ENCODE measurements at regions not wholly inside any gene's neighbourhood (a gene's known extent, or its start where the extent isn't known, plus 50 kb on each side); places are given as distances from the start of the nearest gene placed in this dataset.

DNA sequence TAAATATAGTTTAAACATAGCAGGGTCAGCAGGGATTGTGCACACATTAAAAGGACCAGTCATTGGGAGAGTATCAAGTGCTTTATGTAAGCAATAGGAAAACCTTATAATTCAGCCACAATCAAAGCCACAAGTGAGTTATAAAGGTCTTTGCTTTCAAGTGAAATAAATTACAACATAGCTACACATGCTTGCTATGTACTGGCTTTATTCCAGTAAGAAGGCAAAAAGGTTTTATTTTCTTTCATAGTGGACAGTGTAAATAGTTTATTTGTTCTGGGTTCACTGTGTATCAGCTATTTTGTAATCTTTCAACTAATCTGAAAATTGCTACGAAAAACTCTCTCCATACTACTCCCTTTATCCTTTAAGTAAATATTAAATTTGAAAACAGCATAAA is 691.4 kb downstream of the PCDH7 start:
- peak; percentile 55 for DNase-seq

DNA sequence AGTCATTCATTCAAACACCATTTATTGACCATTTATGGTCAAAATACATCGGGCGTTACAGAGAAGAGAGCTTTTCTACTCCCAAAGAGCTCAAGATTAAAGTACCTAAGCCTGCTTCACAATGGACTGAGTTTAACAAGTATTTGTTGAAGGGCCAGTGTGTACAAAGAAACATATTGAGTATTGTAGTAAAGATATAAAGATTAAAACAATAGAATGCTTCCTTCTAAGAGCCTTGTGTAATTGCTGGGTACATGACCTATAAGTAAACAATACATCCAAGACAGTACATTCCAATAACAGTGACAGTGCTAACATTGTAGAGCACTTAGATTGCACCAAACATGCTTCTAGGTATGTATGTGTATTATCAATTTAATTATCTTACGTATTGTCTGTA is 695.5 kb downstream of the PCDH7 start:
- no peak for DNase-seq

DNA sequence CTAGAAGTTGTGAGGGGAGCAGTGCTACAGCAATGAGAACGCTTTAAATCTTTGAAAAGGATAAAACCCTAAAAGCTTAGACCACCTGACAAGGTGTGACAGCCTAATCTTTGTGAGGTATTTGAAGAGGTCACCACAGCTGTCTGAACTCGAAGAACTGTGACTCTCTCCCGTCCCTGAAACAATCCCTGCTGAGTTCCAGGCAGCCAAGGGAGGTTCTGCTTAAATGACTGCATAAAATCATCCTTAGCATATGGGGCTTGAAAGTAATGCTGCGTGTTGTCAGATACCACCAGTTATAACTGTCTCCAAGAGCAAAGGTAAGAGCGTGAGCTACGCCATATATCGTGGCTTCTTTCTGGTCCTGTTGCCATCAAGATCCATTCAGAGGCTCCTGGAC is 696.3 kb downstream of the PCDH7 start:
- DNase-seq, result no peak

DNA sequence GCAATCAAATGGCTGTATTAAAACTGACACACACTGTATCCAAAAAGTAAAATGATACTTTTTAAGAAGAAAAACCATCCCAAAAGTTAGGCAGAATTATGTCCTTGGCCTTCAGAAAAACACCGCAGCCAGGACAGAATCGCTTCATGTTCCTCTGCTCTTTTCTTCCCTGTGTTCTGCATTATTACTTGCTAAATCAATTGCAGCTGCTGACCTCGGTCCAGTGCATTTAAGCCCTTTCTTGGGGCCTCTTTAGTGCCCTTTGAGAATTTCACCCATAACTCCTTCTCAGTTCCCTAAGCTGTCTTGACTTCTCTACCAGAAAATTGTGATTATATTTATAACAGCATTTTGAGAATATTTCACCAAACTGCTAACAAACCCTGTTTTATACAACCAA is 696.9 kb downstream of the PCDH7 start:
- no peak for DNase-seq

DNA sequence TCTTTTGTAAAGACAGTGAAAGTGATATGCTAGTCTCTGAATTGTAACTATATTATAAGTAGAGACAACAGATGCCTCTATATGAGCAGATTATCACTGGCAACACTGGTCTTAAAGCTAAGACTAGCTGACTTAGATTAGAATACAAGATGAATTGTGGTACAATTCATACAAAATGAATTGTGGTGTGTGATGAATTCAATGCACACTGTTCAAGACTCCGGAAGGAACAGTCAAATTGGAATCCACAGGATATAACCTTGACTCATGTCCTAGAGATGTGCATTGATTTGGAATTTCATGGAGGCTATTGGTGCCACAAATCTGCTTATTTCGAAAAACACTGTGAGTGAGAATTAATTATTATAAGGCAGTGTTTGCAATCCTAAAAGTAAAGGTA is 701.8 kb downstream of the PCDH7 start:
- no peak for DNase-seq

DNA sequence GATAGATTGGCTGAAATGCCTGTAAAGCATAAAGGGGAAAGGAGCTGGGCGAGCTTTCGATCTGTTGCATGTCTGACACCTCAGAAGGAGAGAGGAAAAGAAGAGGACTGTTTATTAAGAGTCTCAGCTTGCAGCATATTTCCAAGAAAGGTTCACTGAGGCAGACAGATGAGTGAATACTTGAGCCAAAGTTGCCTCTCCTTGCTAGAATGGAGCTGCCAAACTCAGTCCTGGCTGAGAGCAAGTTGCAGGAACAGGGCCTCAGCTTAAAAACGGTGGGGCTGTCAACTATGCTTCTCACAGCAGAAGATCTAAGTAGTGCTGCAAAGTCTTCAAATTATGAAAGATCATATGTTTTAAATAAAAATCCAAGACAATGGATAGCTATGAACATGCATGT is 707.5 kb downstream of the PCDH7 start:
- DNase-seq, result no peak

DNA sequence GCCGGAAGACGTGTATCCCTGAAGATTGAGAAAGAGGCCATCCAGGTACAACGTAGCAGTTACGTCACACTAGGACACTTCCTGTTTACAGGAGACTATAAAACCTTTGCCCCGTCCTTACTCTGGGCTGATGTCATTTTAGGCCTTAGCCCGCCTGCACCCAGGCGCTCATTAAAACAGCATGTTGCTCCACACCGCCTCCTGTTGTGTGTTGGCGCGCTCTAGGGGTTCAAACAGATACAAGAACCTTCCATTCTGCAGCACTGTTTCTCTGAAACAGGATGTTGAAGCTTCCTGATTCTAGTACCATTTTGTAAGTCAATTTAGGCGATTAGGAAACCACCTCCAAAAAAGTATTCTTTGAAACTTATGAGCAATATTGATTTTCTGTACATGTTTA is 722.1 kb downstream of the PCDH7 start:
- peak; percentile 43 for DNase-seq

DNA sequence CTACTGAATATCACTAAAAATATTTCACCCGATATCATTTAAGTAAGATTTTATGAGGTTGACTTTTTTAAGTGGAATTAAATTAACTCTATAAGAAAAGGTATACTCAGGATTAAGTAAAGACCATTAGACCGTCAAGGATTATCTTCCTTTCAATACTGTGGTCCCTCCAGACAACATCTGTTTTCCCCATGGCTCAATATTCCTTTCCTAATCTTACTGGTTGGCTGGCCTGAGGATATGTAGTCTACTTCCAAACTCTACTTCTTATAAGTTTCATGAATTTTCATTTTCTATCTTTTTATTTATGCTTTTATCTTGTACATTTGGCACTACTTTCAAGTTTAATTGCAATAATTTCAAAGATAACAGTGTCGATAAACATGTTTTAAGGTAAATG is 725.4 kb downstream of the PCDH7 start:
- DNase-seq, result no peak

DNA sequence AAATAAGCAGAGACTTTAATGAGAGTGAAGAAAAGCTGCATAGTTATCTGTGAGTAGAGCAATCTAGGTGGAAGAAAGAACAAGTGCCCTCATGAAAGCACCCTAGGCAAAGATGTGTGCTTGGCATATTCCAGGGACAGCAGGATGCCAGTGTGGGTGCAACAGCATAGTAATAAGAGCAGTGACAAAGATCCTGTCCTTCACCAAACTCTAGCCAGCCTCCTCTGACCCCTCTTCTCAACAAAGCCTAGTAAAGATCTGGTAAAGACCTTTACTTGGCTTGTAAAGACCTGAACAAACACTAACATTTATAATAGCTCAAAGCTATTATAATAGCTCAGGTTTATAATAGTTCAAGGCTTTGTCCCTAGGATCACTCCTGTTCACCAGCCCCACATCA is 735.4 kb downstream of the PCDH7 start:
- DNase-seq, result no peak

DNA sequence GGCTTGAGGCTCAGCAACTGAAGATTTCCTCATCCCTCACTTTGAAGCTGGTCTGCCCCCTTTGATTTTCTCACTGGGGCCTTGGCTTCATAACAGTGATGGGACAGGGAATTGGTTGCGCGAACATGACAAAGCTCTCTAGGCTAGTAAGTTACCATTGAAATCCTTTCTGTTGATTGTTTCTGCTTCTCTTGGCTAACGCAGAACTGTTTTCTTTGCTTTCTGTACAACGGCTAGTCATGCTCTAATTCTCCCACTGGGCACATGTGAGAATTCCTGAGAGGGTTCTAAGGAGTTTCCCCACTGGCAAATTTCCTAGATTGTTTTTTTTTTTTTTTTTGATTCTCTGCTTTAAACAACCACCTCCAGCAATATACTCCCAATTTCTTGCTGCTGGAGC is 738.6 kb downstream of the PCDH7 start:
- DNase-seq, result no peak

DNA sequence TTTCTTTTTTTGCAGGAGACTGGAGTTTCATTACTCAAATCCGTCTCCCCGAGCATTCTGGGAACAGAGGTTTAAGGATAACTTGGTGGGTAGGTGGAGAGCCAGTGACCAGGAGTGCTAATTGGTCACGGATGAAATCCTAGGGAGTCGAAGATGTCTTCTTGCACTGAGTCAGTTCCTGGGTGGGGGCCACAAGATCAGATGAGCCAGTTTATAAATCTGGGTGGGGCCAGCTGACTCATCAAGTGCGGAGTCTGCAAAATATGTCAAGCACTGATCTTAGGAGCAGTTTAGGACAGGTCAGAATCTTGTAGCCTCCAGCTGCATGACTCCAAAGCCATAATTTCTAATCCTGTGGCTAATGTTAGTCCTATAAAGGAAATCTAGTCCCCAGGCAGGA is 741.3 kb downstream of the PCDH7 start:
- DNase-seq, result no peak

DNA sequence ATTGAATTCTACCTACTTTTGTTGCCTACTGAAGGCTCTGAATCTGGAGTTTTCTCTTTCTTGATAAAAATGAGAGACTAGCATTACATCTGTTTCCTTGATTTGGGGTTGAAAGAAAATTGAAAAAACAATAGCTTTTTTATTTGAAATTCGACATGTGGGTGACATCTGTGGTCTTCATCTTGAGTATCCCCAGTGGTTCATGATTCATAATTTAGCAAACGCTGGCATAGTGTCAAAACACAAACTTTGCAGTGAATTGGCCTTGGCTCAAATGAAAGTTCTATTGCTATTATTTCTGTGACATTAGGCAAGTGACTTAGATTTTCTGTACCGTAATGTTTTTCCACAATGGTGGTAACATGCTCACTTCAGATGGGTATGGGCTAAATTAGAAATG is 747.6 kb downstream of the PCDH7 start:
- DNase-seq, result no peak

DNA sequence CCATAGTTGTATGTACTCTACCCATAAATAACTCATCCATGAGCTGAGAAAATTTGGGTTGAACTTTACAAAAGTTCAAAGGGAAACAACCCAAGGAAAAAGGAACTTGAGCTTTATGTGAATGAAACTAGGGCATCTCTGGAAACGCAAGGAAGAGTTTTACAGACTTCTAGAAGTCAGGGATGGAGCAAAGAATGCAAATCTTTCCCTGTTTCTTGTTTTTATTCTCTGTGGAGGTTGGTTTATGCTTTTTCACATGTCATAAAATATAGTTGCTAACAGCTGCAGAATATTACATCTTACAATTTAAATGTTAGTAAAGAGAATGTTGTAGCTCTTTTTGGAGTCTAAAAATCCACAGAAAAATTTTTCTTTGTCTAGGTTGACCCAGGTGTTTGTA is 754.1 kb downstream of the PCDH7 start:
- DNase-seq, result no peak

DNA sequence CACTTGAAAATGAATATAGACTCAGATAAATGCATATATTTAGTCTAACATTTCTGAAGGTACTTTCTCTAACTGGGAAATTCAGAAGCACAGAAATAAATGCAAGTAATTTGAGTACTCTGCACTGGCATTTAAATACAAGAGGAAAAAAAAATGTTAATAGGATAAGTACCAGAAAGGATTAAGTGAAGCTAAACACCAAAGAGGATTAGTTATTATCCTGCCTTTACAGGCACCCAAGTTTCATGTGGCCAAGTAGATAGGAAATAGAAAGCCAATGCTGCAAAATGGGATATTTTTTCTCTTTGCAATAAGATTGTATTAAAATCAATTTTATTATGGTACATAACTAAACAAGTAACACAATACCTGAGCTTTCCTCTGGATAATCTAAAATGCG is 762.5 kb downstream of the PCDH7 start:
- DNase-seq, result no peak

DNA sequence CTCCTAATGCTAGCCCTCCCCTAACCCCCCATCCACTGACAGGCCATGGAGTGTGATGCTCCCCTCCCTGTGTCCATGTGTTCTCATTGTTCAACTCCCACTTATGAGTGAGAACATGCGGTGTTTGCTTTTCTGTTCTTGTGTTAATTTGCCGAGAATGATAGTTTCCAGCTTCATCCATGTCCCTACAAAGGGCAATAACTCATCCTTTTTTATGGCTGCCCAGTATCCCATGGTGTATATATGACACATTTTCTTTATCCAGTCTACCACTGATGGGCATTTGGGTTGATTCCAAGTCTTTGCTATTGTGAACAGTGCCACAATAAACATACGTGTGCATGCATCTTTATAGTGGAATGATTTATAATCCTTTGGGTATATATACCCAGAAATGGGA is 779.0 kb downstream of the PCDH7 start:
- DNase-seq, result peak; percentile 79

DNA sequence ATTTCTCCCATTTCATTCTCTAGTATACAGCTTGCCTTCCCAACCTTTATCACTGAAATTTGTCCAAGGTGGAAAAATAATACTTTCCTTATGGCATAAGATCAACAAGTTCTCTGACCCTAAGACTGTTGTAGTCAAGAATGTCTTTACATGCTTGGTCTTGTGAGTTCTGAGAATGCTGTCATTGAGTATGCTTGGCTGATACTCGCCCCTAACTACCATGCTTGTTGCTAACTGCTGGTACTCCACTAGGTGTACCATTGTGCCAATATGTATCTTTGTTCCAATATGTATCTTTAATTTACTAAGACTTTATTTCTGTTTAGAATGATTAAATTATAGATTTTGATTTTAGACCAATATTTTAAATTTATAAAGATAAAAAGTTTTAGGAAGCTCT is 796.4 kb downstream of the PCDH7 start:
- no peak for DNase-seq

DNA sequence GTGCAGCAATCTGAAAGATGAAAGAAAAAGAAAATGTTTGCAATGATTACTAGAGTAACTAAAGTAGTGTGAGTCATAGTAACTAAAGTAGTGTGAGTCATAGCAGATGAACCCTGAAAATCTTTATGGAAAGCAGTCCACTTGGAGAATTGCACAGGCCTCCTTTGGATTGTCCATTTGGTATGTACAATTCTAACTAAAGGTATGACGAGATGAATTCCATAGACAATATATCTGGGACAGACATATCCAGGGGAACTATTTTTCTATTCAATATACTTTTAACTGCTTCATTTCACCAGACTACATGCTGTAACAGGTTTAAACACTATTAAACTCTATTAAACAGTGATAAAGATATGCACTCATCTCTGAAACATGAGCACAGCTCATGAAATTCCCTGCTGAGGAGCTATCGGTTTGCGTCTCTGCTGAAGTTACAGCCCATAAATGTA is 798.7 kb downstream of the PCDH7 start:
- no peak for DNase-seq

DNA sequence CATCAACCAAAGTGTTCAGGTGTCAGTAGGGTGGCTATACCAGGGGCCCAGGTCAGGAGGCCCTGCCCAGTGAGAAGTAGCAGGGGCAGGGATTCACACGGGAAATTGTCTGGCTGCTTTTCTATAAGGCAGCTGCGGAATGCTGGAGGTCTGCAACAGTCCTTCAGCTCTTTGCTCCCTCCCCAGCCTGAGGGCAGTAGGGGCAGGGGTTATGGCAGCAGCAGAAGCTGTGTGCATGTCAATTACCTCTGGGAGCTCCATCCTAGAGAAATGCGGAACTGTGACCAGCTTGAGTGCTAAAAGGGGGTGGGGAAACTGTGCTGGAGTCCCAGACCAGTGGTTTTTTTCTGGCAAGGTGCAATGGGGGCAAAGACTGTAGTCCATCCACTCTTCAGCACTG is 810.4 kb downstream of the PCDH7 start:
- DNase-seq, result no peak

DNA sequence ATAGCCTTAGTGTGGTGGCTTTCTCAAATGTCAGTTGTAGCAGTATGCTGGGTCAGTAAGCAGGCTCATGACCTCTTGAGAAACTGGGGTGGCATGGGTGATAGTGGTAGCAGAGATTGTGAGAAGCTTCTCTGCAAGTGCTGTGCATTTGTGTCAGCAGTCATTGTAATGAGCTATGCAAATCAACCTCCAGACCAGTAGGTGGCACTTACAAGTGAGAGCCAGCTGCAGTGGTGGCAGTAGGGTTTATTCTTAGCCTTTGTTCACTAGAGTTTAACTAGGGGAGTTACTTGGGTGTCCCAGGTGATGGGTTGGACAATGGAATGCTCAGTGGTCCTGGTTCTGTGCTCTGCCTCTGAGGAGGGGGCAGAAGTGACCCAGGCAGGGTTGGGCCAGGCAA is 818.7 kb downstream of the PCDH7 start:
- no peak for DNase-seq

DNA sequence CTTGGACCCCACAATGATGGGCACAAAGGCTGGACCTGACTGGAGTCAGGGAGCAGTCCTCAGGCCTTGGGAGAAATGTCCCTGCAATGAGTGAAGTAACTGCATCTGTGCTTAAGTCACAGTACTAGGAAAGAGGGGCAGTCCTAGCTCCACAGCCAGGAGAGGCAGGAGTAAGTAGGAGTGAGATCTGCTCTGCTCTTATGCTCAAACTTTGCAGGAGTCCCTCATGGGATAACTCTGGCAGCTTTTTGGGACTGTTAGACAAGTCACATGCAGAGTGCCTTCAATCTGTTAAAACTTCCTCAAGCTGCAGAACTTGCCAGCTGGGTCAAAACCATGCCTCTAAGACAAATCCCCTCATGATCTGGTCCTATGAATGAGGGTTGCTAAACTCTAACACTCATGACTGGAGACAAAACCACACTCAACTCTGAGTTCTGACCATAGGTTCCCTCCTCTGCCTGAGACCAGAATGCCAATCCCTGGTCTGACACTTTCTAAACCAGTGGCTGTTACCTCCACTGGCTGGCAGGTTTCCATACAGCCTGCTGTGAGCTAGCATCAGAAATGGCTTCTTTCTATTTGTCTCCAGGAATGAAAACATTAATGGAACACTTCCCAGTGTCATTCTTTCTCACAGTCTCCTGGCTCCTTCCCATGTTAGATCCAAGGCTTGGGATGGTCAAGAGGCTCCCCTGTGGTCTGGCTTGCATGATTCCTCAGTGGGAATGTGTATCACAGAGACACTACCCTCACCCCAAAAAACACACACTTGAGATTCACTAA is 819.3 kb downstream of the PCDH7 start:
- DNase-seq, result peak; percentile 0

DNA sequence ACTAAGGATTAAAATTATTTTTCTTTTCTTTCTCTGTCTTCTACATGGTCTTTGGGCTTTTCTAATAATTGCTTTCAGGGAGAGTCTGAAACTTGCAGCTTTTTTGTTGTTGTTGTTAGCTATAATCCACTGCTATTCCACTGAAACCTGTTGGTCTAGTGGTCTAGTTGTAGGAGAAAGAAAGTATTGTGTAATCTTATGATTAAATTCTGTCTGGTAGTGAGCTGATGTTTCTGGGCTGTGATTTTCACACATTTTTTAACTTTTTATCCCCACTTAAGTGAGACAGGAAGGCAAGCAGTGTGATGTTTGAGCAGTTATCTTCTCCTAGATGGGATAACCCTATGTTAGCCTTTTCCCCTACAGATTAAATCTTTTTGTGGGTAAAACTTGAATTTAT is 825.2 kb downstream of the PCDH7 start:
- no peak for DNase-seq

DNA sequence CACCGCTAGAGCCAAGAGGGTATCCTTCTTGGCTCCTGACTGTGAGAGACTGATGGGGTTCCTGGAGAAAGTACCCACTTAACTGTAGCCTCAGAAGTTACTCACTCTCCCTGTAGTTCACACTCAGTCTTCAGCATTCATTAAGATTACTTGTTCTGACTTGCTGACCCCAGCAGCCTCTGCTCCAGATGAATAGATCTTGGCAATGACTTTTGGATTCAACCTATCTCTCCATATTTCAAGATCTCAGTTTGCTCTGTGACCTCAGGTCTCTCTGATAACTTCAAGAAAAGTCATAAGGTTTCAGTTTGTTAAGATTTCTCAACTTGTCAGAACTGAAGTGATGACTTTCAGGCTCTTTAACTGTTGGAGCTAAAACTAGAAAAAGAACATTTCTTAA is 825.6 kb downstream of the PCDH7 start:
- DNase-seq, result no peak

DNA sequence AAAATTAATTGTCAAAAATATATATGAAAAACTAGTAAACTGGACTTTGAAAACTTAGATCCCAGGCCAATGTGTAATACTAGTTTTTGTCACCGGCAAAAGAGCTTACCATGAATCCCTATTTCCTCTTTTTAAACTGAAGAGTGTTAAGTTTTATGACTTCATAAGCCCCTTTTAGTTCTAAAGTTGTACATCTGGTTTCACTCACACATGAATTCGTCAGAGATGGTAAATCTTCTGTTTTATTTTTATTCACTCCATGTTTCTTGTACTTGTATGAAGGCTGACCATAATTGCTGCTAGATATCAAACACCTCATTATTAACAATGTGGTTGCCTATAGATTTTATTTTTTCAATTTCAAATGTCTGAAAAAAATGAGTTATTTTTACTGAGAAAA is 827.9 kb downstream of the PCDH7 start:
- no peak for DNase-seq

DNA sequence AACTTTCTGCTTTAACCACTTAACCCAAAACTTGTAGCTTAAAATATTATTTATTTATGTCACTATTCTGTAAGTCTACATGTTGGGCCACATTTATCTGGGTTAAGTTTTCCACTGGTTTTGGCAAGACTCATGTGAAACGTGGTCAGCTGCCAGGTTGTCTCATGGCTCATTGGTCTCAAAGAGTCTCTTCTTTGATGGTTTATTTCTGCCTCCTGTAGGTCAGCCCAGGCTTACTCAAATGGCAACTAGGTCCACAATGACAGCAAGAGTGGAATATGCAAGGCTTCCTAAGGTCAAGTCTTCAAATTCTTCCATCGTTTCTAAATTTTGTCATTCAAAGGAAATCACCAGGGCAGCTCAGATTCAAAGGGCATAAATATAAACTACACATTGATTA is 828.7 kb downstream of the PCDH7 start:
- no peak for DNase-seq

DNA sequence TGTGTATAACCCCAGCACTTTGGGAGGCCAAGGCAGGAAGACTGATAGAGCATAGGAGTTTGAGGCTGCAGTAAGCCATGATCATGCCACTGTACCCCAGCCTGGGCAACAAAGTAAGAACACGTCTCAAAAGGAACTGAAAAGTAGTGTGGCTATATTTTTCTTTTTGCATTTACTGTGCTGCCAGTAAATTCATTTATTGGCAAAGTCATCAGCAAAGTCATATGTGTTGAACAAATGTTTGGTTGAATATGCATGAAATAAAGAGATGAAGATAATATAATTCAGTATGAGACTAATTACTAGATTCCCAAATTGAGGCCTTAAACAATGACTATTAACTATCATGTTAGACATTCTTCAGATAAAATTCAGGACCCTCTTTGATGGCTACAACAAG is 829.1 kb downstream of the PCDH7 start:
- no peak for DNase-seq

DNA sequence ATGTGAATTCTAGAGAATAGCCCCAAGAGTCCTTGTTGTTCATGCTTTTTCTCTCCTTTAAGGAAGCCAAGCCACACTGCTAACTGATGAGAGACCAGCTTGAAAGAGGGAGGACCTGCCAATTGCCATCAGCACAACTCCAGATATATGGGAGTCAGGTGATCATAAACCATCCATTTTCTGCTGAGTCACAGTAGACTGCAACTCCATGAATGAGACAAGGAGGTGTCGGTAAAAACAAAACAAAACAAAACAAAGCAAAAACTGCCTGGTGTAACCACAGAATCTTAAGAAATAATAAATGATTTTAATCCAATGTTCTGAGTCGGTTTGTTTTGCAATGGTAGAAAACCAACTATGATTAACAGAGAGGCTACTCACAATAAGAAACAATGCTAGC is 837.3 kb downstream of the PCDH7 start:
- DNase-seq, result no peak

Data from NCI-H69 (cell line).